OCI-M1 (cell line): ENCODE measurements at regions not wholly inside any gene's neighbourhood (a gene's known extent, or its start where the extent isn't known, plus 50 kb on each side); places are given as distances from the start of the nearest gene placed in this dataset.

Source experiments
- DNase-seq: peaks from one replicate; lab custom pipeline; 2025; lab: John Stamatoyannopoulos, UW

DNA sequence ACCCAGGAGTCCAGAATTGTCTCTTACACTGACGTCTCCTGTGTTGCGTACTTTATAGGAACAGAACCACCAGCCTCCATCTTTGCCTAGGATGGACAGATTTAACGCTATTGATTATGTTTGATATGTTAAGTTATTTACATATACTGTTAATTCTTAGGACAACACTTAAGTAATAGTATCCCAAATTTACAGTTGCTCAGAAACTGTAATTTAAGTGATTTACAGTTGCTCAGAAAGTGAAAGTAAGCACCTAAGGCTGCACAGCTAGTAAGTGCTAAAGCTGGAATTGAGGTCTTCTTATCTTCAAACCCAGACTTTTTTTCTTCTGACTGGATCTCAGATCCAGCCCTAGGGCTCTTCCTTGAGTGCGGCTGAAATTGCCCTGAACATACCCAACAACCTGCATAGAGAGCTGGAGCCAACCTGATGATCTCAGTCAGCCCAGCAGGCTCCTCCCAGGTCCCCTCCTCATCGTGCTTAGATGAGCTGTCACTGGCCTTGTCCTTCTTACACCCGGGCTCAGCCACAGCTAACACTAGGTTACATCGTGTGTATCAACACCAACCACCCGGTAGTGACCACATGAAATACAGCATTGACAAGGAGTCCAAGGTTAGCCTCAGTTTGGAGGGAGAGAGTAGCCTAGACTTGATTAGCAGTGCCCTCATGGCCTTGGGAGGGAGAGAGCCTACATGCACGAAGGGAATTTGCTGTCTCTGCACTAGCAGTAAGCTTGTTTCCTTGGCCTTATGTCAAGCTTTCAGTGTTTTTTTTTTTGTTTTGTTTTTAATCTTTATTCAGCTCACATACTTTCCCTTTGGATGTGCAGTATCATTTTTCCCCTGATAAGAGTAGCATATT lies 111.1 kb upstream of the ARHGAP5 start:
- peak; percentile 81 for DNase-seq

GRCh38 chr14:31966896-31967668 lies 110.0 kb upstream of the ARHGAP5 start:
- no peak for DNase-seq

- DNase-seq, result no peak
These were observed 109.5 kb upstream of the ARHGAP5 start for GRCh38 chr14:31967669-31967975.

- DNase-seq, result no peak
These were observed 108.8 kb upstream of the ARHGAP5 start for GRCh38 chr14:31968107-31968810.

DNA sequence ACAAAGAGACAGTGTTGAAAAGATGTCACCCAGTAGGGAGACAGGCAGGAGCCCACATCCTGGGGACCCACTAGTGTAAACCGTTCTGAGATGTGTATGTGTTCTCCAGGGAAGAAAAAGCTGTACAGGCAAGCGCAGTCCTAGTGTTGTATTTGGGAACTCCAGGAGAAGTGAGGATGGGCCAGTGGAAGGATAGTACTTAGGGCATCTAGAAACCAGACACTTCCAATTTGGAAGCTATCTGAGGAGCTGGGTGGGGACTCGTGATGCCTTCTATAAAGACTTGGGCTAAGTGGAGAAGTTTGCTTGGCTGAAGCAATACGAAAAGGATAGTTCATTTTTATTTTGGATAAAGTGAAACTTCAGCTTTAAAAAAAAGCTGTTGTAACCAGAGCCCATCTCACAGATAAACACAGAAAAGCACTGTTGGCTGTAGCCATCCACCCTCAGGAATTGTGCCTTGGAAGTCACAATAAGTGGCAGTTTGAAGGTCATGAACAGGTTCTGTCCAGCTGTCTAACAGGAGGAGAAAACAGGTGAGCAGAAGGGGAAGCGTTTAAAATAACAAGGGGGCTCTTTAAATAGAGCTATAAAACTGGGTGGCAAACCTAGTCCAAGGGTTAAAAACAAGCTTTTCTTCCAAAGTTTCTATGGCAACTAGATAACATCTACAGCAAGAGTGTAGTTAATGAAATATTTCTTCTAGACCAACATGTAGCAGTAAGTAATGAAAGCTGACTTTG lies 108.0 kb upstream of the ARHGAP5 start:
- no peak for DNase-seq

DNA sequence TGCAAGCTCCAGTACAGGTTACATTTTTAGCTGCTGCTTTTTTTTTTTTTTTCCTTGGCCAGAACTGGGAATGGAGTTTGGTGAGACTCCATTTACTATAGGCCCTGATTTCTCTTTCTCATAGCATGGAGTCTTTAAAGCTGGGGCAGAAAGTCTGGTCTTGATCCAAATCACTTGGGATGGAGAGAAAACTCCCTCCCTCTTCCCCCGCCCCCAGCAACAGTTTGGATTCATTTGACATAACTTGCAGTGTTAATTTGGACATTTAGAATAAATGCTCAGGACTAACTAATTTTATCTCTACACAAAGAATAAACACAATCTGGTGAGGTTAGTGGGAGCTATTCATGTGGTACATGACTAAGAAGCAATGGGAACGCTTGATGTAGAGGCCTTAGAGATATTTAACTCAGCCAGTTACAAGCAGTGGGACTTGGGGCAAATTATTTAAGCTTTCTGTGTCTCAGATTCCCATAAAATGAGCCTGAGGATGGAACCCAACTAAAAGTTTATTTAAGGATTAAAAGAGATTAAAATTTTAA lies 107.3 kb upstream of the ARHGAP5 start:
- DNase-seq, result no peak

GRCh38 chr14:31970744-31971143 lies 106.4 kb upstream of the ARHGAP5 start:
- DNase-seq, result no peak

DNA sequence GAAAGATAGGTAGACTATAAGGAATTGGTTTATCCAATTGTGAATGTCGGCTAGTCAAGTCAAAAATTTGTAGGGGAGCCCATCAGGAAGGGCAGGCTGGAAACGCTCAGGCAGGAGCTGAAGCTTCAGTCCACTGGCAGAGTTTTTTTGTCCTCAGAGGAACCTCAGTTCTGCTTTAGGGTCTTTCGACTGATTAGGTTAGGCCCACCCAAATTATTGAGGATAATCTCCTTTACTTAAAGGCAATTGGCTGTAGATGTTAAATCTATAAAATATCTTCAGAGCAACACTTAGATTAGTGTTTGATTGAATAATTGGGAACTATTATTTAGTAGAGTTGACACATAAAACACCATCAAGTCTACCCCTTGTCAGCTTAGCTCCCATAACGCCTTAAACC lies 105.5 kb upstream of the ARHGAP5 start:
- DNase-seq, result no peak

- no peak for DNase-seq
These were observed 100.0 kb upstream of the ARHGAP5 start for GRCh38 chr14:31977001-31977556.

- no peak for DNase-seq
These were observed 98.7 kb upstream of the ARHGAP5 start for GRCh38 chr14:31978423-31978822.

GRCh38 chr14:31982642-31983041 lies 94.5 kb upstream of the ARHGAP5 start:
- no peak for DNase-seq

DNA sequence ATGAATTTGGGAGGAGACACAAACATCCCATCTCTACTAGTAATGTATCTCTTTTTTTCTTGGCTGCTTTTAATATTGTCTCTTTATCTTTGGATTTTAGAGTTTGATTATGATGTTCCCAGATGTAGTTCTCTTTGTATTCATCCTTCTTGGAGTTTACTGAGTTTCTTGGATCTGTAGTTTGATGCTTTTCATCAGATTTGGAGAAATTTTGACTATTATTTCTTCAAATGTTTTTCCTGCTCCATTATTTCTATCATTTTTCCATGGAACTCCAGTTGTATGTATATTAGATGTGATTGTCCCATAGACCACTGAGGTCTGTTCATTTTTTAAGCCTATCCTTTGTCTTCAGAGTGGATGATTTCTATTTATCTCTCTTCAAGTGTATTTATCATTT lies 90.7 kb upstream of the ARHGAP5 start:
- DNase-seq, result no peak

DNA sequence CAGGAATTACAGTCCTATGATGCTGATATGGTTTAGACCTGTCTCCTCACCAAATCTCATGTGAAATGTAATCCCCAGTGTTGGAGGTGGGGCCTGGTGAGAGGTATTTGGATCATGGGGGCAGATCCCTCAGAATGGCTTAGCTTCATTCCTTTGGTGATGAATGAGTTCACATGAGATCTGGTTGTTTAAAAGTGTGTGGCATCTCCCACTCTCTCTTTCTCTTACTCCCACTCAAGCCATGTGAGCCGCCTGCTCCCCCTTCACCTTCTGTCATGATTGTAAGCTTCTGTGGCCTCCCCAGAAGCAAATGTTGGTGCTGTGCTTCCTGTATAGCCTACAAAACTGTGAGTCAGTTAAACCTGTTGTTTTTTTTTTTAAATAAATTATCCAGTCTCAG lies 89.4 kb upstream of the ARHGAP5 start:
- no peak for DNase-seq

GRCh38 chr14:31988244-31988643 lies 88.9 kb upstream of the ARHGAP5 start:
- peak; percentile 10 for DNase-seq

GRCh38 chr14:31990183-31990857 lies 86.8 kb upstream of the ARHGAP5 start:
- no peak for DNase-seq

- no peak for DNase-seq
These were observed 86.1 kb upstream of the ARHGAP5 start for GRCh38 chr14:31990926-31991572.

GRCh38 chr14:31992011-31992447 lies 85.1 kb upstream of the ARHGAP5 start:
- no peak for DNase-seq

- DNase-seq, result no peak
These were observed 83.6 kb upstream of the ARHGAP5 start for GRCh38 chr14:31993521-31993951.

- DNase-seq, result no peak
These were observed 82.6 kb upstream of the ARHGAP5 start for GRCh38 chr14:31994391-31995033.

- DNase-seq, result no peak
These were observed 73.5 kb upstream of the ARHGAP5 start for GRCh38 chr14:32003585-32003984.
